LNCaP clone FGC (cell line): ENCODE measurements at regions not wholly inside any gene's neighbourhood (a gene's known extent, or its start where the extent isn't known, plus 50 kb on each side); places are given as distances from the start of the nearest gene placed in this dataset.

ENCODE experiments used
- DNase-seq: peaks from one replicate; pipeline ENCODE4 v3.0.0-alpha.2; 2011; ENCODE audit warnings: low read depth
- H3K4me3 ChIP-seq: 2 replicates; pipeline ENCODE4 v1.5.1; 2011; ENCODE audit warnings: mild to moderate bottlenecking, low read depth, low read length, control low read depth
- CTCF ChIP-seq: IDR thresholded peaks from 2 replicates; pipeline ENCODE4 v1.5.1; 2012; ENCODE audit warnings: mild to moderate bottlenecking; ENCODE audit not compliant: control insufficient read depth, insufficient read depth; ENCODE audit errors: extremely low read depth

- H3K4me3 ChIP-seq, result no peak overlapping the region
- no peak for DNase-seq
- TF ChIP-seq CTCF, result no peak
Observed at GRCh38 chr12:4169531-4169930, 104.0 kb upstream of the CCND2 start.

DNA sequence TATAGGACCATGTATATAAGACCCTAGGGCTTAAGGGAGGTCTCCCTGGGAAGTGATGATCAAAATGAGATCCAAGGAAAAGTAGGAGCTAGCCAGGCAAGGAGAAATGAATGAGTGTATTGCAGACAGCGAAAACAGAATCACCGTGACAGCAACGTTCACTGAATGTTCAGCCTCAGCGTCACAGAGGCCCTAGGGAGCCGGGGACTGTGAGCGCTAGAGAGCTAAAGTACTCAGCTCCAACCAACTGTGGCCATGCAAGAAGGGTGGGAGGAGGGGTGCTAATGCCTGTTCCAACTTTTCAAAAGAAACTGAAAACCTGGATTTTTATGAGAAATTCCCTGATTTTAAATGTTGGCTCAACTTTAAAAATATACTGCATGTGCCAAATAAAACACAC, 105.5 kb upstream of the CCND2 start:
- TF ChIP-seq CTCF, result no peak
- H3K4me3 ChIP-seq, result no peak overlapping the region
- no peak for DNase-seq

DNA sequence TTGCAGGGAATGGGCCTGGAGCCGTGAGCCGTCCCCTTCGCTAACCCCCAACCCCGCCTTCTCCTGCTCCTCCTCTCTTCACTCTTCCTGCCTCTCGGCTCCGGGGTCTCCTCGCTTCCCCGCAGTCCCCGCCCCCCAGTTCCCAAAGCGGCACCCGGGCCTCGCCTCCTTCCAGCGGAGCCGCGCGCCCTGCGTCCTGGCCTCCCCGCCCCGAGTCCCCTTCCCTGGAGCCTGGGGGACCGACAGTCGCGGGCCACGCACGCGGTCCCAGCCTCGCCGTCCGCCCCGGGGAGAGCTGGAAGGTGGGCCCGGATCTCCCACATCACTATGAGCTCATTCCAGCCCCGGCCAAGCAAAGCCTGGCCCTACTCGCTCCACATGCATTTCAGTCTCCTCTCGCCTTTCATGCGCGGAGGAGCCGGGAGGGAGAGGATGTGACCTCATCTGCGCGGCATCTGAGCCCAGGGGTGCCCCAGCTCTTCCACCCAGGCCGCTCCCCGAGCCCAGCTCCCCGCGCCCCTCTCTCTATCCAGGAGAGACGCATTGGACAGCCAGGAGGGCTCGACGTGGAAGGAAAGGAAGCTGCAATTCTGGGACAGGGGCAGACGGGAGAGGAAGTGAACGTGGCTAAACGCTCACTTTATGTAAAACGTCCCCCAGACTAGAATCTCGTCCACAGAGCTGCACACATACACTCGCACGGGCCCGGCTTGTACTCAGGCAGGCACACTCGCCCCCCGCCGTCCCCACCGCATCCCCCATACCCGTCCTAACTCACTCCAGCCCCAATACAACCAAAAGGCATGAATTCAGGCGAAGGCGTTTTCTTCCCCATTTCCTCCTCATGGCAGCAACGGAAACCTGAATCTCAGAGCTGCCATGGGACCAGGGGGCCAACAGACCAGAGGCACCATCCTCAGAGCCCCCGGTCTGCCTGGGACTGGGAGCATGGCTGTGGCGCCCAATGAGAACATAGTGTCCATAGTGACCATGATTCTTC, 108.7 kb upstream of the CCND2 start:
- no peak overlapping the region for H3K4me3 ChIP-seq
- TF ChIP-seq CTCF, result no peak
- no peak for DNase-seq

DNA sequence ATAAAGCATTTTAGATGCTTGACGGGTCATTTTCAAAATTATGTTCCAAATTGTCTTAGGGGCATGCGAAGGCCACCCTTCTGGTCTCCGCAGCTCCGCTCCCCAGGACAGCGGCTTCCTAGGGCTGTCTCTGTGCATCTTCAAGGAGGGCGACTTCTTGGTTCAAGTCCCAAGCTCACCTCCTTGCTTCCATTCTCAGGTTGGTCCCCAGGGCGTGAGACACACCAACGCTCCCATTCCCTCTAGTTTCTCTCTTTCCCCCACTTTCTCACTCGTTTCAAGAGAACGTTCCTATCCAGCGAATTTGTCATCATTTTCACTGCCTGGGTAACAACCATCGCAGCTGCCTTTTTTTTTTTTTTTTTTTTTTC, 109.4 kb upstream of the CCND2 start:
- DNase-seq, result no peak
- H3K4me3 ChIP-seq, result no peak overlapping the region

GRCh38 chr12:4161718-4162117, 111.8 kb upstream of the CCND2 start:
- TF ChIP-seq CTCF, result no peak
- H3K4me3 ChIP-seq, result no peak overlapping the region
- no peak for DNase-seq

More for the DNA sequence above, 109.4 kb upstream of the CCND2 start:
- no peak for TF ChIP-seq CTCF

DNA sequence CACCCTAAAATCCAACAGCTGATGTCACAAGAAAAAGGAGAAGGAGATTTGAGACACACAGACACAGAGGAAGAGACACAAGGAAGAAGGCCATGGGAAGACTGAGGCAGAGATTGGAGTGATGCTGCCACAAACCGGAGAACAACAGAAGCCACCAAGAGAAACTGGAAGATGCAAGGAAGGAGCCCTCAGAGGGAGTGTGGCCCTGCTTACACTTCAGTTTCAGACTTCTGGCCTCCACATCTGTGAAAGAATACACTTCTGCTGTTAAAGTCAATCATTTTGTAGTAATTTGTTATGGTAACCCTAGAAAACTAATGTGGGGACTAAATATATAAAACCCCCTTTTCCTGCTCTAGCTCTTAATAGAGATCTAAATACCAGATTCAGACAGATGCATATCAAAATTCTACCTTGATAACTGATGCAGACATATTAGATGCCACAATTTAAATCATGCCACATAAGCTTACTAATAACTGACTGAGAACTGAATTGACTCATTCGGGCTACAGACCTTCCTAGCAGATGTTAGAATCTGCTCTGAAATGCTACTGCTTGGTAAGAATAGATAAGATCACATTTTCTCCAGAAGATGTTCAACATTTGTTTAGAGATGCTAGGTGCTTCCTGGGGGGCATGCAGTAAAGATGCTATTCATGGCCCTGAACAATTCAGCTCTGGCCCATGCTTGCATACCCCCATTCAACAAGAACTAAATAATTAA, 113.1 kb upstream of the CCND2 start:
- no peak for DNase-seq
- no peak for TF ChIP-seq CTCF
- H3K4me3 ChIP-seq, result no peak overlapping the region
